GM10248 (cell line): ENCODE measurements at regions not wholly inside any gene's neighbourhood (a gene's known extent, or its start where the extent isn't known, plus 50 kb on each side); places are given as distances from the start of the nearest gene placed in this dataset.

Source experiments
- CTCF ChIA-PET: fragments of 300-600 bp; sonication (Branson Sonifier 250); formaldehyde crosslinking; extraction: SDS; loops from one replicate; lab custom pipeline; 2021; ENCODE audit warnings: antibody characterized with exemption; lab: Yijun Ruan, JAX
- POLR2A ChIA-PET: fragments of 350-650 bp; sonication (Branson Sonifier 250); formaldehyde crosslinking; extraction: SDS; loops from one replicate; lab custom pipeline; 2020; ENCODE audit warnings: antibody characterized with exemption; lab: Yijun Ruan, JAX
- DNase-seq: peaks from one replicate; pipeline ENCODE4 v3.0.0; 2012; ENCODE audit errors: extremely low spot score
- CTCF ChIP-seq: IDR thresholded peaks from 2 replicates; pipeline ENCODE4 v1.5.1; 2012; ENCODE audit warnings: mild to moderate bottlenecking, low read depth; ENCODE audit errors: extremely low read depth, missing control alignments, control extremely low read depth

DNA sequence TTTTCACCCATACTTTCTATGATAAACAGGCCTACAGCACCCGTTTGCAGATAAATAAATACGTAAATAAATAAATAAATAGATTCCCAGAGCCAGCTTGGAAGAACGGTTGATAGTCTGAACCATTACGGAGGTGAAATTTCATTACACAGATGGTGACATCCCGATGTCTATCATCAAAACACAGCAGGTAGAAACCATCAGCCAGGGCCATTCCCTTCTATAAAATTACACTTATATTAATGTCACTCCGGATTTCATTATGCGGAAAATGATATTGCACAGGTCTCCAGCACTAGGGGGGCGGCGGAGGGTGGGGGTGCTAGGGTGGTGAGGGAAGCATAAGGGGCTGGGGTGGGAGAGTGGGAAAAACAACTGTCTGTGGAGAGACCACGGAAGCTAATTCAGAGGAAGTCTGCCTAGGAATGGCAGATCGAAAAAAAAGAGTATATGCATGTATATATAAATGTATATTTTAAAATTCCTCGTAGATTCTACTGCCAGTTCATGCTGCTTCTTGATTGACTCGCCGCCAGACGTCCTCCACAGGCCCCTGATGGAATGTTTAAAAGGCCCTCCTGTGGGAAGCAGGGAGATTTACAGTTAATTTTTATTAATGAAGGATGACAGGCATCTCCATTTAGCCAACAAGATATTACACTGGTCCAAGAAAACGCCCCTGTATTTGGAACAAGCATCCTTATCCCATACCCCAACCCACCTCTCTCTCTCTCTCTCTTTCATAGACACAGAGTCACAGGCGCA, 1906.0 kb upstream of the PIK3C3 start:
- ChIA-PET CTCF (no interaction called here), POLR2A (no interaction called here)
- DNase-seq: no peak
- TF ChIP-seq CTCF: no peak

DNA sequence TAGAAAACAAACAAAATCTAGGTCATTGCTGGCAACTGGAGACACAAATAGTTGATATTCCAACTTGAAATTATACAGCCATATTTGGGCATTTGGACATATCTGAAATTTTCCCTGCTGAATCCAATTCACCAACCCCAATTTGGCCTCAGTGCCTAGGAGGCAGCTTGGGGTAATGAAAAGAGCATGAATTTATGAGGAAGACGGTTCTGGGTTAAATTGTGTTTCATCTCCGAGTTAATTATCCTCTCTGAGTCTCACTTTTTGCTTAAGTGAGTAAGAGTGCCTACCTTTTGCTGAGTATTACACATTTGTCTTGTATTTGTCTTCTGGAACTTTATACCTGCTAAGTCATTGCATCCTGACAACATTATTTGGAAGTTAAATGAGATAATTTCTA, 1906.8 kb upstream of the PIK3C3 start:
- ChIA-PET POLR2A (no interaction called here), CTCF (no interaction called here)
- no peak for DNase-seq
- no peak for TF ChIP-seq CTCF

- ChIA-PET CTCF (interaction anchor here (2.2 kb wide), 1 partner anchor 9 kb away, joined by 5 read pairs; no protein-coding TSS in a partner anchor), POLR2A (no interaction called here)
- no peak for DNase-seq
- no peak for TF ChIP-seq CTCF
Observed at GRCh38 chr18:40046596-40046995, 1908.4 kb upstream of the PIK3C3 start.

DNA sequence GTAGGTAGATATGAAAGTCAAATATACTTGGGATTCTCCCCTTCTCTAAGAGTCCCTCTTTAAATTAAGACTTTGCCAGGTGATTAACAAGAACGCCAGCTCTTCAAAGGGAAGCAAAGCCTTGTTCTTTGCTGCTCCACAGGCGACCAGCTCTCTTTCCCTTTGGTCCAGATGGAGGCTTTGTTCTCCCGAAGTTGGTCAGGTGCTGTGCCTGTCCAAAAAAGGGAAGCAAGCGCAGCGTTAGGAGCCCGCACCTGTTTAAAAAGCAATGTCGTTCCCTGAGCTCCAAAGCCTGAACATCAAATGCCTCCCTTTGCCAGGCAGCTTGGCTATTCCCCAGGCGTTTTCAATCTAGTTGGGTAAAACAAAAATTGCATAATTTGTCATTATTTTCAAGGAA, 1913.1 kb upstream of the PIK3C3 start:
- no peak for TF ChIP-seq CTCF
- ChIA-PET POLR2A (no interaction called here), CTCF (interaction anchor here (1.3 kb wide), 1 partner anchor 18 kb away, joined by 3 read pairs; no protein-coding TSS in a partner anchor)
- no peak for DNase-seq

GRCh38 chr18:40040574-40040973, 1914.5 kb upstream of the PIK3C3 start:
- POLR2A ChIA-PET: no interaction called here
- TF ChIP-seq CTCF: no peak
- CTCF ChIA-PET: interaction anchor here (1.2 kb wide), 1 partner anchor 10 kb away, joined by 3 read pairs; no protein-coding TSS in a partner anchor
- no peak for DNase-seq

DNA sequence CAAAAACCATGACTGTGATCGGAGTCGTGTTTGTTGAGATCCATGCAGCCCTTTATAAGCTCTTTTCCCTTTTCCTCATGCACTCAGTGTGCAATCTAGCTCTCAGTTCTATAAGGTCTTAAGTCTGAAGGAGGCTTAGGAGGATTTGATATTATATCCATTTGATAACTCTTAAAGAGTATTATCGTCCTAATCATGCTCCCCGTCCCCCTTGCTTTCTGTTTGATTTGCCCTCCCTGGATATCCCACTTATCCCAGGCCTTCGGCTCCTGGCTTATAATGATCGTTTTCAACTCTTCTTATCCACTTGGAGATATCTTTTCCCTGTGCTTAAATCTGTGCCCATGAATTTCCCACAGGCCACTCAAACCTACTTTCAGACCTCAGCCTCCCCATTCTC, 1917.7 kb upstream of the PIK3C3 start:
- CTCF ChIA-PET: no interaction called here
- TF ChIP-seq CTCF: no peak
- POLR2A ChIA-PET: no interaction called here
- DNase-seq: no peak
